Stimulated activated CD4-positive, alpha-beta T cell treated with anti-CD3 and anti-CD28 coated beads, Interleukin-1b, Interleukin-23, amount 100 ng/mL, for 24 hours (primary cell): ENCODE measurements at regions not wholly inside any gene's neighbourhood (a gene's known extent, or its start where the extent isn't known, plus 50 kb on each side); places are given as distances from the start of the nearest gene placed in this dataset.

Experiments
- DNase-seq, 4 experiments: peaks; one replicate each; pipeline ENCODE4 v3.0.0-alpha.2; 2020; ENCODE audit warnings: low read depth in 4 of 4, low spot score in 1 of 4

DNA sequence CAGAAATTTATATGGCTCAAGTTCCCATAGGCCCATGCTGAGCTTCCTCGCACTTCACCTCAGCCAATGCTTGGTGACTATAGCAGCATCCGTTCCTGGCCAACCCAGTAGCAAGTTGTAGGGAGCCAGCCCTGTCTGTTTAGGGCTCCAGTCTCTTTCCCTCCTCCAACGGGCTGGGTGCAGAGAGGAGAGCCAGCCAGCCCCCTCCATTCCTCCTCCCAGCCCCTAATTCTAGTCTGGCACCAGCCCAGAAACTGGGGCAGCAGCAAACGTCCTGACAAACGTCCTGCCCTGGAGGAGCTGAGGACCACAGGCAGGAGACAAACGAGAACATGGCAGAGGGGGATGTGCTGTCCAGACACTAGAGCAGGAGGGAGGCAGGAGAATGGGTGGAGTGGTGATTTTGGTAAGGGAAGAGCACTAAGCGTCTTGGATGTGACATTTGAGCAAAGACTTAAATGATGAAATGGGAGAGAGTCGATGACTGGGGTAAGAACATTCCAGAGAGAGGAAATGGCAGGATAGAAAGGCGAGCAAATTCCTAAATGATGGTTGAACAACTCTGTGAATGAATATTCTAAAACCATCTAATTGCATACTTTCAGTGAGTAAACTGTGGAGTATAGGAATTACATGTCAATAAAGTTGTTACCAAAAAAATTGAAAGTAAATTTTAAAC lies 222.5 kb upstream of the DAPK1 start:
- no peak for DNase-seq

DNA sequence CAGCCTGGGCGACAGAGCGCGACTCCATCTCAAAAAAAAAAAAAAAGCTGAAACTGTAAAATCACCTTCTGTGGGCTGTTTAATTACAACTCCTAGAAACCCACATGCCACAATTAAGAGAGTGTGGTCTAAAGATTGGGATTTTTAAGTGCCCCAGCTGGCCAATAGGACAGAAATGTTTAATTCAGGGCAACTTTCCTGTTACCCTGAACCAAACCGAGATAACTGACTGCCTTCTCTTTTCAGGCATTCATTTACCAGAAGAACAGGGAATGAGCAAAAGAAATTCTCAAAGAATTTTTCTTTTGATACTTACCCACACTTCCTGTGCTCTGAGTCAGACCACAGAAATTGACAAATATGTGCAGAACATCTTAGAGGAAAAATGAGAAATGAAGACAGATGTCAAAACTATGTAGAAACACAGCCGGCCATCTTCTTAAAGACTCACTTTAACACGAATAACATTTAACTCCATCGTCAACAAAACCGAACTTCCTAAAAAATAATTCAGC lies 221.3 kb upstream of the DAPK1 start:
- DNase-seq: no peak

DNA sequence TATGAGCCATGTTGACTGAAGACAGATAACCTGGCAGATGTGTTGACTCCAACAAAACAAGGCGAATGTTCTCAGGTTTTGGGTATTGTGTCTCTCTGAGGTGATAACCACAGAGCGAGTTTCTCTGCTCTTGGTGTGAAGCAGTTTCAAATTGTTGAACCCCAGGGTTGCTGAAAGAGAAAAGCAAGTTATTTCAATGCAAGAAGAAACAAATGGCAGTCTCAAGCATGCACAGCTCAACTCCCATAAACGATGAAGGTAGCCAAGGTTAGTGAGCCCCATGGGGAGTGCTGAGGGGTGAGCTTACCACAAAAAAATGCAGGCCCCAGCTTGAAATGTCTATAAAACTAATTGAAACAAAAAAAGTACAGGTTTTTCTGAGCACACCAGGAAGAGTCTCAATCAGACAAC lies 220.8 kb upstream of the DAPK1 start:
- no peak for DNase-seq

DNA sequence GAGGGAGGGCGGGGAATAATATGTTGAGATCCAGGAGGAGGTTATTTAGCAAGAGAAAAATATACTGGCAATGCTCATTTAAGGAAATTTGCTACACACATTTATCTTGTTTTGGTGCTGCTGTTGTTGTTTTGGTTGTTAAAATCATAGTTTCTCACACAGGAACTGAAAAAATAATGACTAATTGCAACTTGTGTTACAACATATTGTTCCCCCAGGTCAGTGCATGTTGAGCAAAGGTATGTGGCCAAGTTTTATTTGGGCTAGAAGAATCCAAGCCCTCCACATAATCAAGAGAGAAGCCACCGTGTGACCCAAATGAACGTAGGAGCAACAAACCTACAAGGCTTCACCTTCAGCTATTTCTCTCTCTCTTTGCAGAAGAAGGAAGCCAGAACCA lies 220.3 kb upstream of the DAPK1 start:
- DNase-seq: no peak

DNA sequence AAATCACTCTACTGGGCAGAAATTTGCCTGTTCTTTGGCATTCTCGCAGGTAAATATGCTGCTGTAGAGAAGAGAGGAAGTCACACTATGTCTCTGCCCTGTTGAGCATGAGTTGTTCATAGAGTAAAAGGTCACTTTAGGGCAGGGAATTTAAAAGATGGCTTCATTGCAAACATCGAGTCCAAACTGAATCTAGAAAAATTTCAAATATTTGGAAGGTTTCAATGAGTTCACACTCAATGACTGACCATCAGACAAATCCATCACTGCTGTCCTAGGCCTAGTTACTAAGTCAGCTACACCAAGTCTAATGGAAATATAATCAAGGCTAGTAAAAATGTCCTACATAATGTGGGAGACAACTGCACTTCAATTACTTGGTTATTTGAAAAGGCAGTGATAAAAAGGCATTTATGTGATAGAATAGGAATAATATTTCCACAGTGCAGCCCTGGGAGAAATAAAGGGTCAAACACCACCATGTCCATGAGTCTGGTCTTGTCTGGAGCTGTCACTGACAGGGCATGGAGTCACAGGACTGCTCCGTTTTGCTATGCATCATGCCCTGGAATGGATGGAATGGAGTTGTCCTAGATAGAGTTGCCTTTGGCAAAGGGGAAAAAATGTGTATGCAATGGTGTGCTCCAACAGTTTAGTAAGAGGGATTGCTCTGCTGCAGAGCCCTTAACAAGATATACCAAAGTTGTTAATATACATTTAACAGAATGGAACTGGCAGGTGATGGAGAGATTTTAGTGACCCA lies 218.5 kb upstream of the DAPK1 start:
- no peak for DNase-seq

DNA sequence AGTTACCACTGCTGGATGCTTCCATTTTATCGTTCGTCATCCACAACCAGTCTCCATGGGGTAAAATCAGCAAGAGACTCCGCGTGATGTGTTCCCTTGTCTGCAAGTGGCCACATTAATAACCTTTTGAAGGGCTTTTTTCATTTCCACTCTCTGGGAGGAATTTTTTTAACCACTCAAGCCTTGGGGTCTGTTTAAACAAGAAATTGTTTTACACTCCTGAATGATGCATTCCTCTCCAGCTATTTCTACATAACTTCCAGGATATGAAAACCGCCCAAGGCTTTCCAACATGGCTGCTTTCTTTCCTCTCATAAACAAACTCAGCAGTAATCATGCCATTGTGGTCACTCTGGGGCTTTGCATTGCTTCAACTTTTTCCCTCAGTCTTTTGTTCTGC lies 217.2 kb upstream of the DAPK1 start:
- no peak for DNase-seq

DNA sequence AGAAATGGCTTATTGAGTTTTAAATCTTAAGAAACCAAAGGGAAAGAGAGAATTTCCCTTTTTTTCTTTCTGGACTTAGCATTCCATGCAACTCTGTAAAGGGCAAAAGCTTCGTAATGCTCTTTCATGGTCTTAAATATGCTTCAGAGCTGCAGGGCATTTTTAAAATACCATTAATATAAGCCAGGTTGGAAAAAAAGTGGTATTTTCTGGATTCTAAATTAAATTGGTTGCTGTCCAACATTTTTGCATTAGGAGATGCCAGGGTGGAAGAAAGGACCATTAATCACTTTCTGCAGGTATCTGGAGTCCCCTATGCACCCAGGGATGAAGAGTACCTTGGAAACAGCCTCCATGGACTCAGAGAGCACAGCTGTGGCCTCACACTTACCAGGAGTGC lies 215.1 kb upstream of the DAPK1 start:
- DNase-seq: no peak

DNA sequence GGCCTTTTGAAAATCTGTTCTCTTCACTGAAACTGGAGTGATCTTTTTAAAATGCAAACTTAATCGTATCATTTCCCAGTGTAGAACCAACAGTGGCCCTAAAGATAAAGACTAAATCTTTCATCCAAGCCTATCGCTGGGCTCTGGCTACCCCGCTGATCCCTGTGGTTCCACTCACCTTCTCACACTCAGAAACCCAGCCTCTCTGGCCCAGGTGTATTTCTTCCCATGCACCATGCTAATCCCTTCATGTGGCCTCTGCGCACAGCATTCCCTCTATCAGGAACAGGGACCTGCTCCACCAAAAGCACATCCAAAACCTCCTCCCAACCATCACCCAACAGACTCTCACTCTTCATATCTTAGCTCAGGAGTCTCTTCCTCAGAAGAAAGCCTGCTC lies 214.1 kb upstream of the DAPK1 start:
- DNase-seq: no peak

DNA sequence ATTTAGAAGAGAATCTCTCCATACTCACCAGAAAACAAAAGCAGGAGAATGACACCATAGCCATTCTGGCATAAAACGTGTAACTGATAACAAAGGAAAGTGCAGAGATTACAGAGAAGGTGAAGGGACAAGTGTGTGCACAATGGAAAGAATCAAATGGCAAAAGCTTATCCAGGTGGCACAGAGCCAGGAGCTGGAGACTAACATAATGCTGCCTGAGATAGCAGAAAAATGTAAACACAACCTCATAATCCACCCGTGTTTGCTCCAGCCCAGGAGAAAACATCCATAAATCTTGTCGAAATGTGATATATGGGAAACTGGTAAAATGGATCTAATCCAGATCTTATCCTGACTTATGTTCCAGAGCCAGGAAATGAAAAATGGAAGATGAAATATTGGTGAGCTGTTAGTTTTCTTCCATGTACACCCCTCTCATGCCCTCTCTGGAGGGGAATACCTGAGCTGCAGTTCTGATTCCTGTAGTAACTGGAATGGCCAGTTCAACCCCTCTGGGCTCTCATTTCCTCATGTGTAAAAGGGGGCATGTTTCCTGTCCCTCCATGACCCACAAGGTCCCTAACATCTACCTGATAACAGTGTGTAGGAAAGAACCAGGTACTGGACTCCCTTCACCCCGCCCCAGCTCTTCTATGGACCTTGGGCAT lies 212.3 kb upstream of the DAPK1 start:
- DNase-seq: no peak

DNA sequence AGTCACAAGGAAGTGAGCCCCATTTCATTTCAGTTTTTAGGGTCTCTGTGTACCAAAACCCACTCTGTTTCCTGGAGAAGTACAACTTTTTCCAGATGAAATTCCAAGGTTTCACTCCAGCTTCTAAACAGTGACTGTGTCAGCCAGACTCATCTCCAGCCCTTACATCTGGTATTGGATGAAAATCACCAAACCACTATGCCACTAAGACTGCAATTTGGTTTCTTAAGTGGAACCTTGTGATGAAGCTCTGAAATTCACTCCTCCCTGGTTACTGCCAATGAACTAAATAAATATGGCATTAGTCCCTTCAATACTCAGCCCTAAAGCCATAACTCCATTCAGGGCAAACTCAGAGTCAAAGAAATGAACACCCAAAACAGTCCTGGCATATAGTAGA lies 211.2 kb upstream of the DAPK1 start:
- no peak for DNase-seq

DNA sequence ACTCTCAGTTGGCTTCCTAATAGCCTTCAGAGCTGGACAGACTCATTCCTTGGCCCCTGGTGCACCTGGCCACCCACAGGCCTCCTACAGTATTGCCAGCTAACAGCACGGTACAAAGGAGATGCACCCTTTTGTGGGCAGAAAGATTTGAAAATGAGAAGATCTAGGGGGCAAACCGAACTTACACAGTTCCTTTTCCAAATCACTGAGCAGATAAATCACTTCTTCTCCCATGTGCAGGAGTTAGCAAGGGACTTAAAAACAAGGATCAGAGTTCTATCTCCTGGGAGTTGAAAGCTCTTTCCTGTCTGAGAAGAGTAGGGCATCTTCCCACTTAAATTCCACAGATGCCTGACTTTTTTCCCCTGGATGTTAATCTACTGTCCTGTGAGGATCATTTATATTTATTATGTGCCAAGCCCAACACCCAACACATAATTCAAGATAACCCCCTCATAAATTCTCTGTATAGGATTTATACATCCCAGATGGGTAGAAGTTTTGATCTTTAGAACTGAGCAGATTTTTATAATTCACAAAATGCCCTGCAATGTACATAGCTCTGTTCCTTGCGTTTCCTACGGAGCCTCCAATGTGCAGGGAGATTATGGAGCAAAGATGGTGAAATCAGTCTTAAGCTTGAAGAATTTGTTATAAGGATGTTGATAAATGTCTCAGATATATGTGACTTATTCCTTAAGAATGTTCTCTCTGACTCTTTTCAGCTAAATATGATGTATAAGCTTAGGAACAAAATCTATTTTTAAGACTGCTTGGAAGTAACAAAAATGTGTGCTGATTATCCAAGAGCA lies 207.2 kb upstream of the DAPK1 start:
- no peak for DNase-seq

DNA sequence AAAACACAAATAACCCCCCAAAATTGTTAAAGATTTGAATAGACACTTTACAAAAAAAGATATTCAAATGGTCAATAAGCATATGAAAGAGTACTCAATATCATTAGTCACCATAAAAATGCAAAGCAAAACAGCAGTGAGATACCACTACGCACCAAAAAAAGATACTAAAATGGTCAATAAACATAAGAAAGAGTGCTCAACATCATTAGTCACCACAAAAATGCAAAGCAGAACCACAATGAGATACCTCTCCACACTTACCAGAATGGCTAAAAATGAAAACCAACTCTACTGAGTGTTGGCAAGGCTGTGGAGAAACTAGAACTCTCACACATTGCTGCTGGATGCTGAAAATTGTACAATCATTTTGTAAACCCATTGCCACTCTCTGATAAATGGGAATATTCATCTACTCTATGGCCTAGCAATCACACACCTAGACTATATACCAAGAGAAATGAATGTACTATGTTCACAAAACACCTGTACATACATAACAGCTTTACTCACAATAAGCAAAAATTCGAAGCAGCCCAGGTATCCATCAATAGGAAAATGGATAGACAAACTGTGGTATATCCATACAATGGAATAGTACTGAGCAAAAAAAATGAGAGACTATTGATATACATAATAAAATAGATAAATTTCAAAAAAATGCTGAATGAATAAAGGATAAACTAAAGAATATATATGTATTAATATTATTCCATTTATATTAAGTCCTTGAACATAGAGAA lies 205.0 kb upstream of the DAPK1 start:
- DNase-seq: no peak

DNA sequence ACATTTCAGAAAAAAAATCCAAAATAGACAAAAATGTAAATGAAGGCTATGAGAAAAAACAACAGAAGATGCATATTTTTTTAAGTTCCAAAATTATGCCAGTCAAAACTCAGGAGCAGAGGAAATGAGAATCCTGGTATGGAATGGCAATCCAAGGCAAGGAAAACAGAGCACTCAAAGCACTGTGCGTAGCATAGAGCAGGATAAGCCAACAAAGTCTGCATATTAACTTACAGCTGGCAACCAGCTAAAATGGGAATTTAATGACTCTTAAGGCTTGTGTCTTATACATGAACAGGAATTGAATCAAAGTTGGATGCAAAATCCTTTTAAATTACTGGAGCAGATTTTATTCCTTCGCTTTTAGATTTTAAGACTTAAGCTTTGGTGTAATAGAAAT lies 203.5 kb upstream of the DAPK1 start:
- DNase-seq: no peak

DNA sequence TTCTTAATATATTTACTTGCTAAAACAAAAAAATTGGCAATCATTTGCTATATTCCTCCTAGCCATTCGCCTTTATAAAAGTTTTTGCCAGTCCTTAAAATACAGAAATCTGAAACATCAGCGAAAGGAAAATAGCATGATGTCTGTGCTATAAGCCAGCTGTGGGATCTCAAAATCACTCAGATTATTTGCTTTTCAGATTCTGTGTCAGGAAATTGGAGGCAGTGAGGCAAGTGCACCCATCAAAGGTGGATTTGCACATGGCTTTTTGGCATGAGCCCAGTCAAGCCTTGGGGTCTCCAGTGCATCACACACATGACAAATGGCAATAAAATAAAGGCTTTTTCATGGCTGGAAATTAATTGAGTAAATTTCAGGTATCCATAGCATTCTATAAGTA lies 196.8 kb upstream of the DAPK1 start:
- no peak for DNase-seq

DNA sequence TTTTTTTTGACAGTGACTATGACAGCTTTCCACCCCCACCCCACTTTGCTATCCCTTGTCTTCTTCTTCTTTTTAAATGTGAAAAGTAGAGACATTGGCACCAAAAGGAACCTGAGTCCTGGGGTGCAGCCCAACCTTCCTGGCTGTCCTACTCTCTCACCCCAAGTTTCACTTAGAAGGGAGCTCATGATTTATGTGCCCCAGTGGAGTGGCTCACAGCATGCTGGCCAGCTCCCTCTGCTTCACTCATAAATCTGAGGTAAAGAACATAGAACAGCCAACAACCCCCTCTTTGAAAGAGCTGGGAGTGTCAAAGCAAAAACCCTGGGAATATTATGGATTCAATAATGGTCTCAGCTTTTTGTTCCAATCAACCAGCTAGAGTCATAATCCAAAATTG lies 196.3 kb upstream of the DAPK1 start:
- DNase-seq: no peak

DNA sequence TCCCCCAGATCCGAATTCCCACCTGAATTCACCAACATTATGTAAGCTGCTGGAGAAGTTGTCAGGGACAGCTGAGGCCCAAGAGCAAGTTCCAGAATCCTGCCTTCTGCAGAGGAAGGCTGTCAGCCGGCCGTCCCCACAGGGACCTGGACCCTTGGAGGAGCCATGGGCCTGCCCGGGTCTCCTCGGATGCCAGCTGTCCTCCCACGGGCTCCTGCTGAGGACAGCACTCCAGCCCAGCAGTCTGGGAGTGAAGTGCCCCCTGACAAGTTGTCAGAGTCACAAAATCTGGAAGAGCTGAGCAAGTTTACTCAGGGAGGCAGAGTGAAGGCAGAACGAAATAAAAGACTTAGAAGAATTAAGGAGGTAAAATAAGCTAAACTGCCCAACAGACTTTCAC lies 192.5 kb upstream of the DAPK1 start:
- DNase-seq: no peak

DNA sequence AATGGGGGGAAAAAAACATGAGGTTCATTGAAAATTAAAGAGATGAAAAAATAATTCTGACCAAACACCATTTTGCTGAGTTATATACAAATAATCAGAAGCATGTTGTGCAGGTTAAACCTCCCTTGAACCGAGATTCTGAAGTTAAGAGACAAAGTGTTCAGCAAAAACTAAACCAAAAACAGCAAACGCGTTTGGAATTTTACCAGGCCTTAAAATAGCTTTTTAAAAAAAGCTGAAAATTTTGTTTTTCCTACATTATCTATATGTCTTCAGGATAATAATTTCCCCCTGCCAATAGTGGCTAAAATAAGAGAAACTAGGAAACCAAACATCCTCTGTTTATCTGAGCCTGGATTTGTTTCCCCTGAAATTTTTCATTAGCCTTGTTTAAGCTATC lies 191.7 kb upstream of the DAPK1 start:
- no peak for DNase-seq

DNA sequence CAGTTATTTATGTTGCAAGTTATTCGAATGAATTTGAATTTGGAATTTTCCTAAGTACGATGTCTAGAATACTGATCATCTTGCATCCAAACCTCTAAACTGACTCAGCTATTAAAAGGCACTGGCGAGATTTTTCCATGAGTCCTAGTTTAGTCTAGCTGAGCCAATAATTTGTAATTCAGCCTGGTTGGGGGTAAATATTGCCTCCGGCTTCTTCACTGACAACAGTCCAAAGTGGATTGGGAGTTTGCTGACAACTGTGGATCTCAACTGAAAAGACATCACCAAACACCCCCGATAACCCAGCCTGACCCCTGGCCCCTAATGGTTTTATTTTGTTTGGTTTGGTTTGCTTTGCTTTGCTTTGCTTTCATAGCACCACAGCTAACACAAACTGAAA lies 189.8 kb upstream of the DAPK1 start:
- no peak for DNase-seq

DNA sequence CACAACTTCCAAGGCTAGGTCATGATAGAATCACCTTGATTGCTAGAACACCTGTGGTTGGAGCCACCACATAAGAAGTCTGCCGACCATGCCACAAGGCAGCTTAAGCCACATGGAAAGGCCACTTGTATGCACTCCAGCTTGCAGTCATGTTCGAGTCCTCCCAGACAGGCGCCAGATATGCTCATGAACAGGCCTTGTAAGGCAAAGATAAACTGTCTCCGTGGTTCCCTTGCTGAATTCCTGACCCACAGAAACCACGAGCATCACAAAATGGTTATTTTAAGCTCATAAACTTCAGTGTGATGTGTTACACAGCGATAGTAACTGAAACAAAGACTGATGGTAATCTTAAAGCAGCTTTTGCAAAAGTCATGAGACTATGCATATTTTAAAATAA lies 188.4 kb upstream of the DAPK1 start:
- no peak for DNase-seq

DNA sequence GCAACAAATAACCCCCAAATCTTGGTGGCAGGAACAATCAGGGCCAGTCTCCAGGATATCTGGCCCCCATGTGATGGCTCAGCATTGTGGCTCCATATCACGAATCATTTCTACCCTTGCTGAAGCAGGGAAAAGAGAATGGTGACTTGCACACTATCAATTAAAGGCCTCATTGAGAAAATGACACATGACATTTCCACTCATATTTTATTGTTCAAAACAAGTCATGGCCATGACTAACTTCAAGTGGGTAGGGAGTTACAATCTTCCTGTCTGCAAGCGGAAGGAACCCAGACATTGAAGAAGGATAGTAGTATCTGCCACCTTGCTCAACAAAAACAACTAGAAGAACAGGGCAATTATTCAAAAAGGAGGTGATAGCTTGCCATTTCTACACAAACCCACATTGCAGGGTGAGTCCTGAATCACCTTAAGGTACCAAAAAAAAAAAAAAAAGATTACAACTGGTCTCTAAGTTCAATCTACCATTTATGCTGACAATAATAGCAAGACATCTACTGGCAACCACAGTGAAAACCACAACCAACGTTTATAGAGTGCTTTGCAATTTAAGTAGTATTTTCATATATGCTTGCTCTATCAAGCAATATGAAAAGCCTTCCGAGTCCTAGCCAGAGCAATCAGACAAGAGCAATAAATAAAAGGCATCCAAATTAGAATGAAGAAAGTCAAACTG lies 186.7 kb upstream of the DAPK1 start:
- no peak for DNase-seq
